ENCODE measurements at regions not wholly inside any gene's neighbourhood (a gene's known extent, or its start where the extent isn't known, plus 50 kb on each side); places are given as distances from the start of the nearest gene placed in this dataset.
"Not testable (repeated sequence)": the region's sequence is repeated elsewhere in the genome, so short reads cannot be mapped to it uniquely, and the experiment has no call there.

- no peak for DNase-seq (ENCODE audit: low spot score)
These were observed 441.9 kb downstream of the PLK2 start for GRCh38 chr5:58018016-58018415.

- DNase-seq (ENCODE audit: low spot score): no peak
These were observed 443.0 kb downstream of the PLK2 start for GRCh38 chr5:58016877-58017276.

GRCh38 chr5:58016358-58016757 is 443.5 kb downstream of the PLK2 start:
- DNase-seq (ENCODE audit: low spot score): no peak

GRCh38 chr5:58015175-58015574 is 444.7 kb downstream of the PLK2 start:
- no peak for DNase-seq (ENCODE audit: low spot score)

- no peak for DNase-seq (ENCODE audit: low spot score)
These were observed 446.2 kb downstream of the PLK2 start for GRCh38 chr5:58013542-58014258.

- no peak for DNase-seq (ENCODE audit: low spot score)
These were observed 447.0 kb downstream of the PLK2 start for GRCh38 chr5:58012801-58013315.

- DNase-seq (ENCODE audit: low spot score): no peak
These were observed 447.8 kb downstream of the PLK2 start for GRCh38 chr5:58012102-58012501.

- no peak for DNase-seq (ENCODE audit: low spot score)
These were observed 448.6 kb downstream of the PLK2 start for GRCh38 chr5:58011301-58011700.

GRCh38 chr5:58009754-58010153 is 450.1 kb downstream of the PLK2 start:
- no peak for DNase-seq (ENCODE audit: low spot score)

- no peak for DNase-seq (ENCODE audit: low spot score)
These were observed 457.6 kb downstream of the PLK2 start for GRCh38 chr5:58002323-58002722.

- DNase-seq (ENCODE audit: low spot score): no peak
These were observed 466.0 kb downstream of the PLK2 start for GRCh38 chr5:57993866-57994265.

- DNase-seq (ENCODE audit: low spot score): no peak
These were observed 470.5 kb downstream of the PLK2 start for GRCh38 chr5:57989378-57989777.

- DNase-seq (ENCODE audit: low spot score): no peak
These were observed 471.1 kb downstream of the PLK2 start for GRCh38 chr5:57988813-57989212.

- no peak for DNase-seq (ENCODE audit: low spot score)
These were observed 472.3 kb downstream of the PLK2 start for GRCh38 chr5:57987552-57987951.

- DNase-seq (ENCODE audit: low spot score): no peak
These were observed 473.0 kb downstream of the PLK2 start for GRCh38 chr5:57986761-57987341.

- DNase-seq (ENCODE audit: low spot score): no peak
These were observed 476.5 kb downstream of the PLK2 start for GRCh38 chr5:57983426-57983825.

GRCh38 chr5:57979671-57980070 is 480.2 kb downstream of the PLK2 start:
- DNase-seq (ENCODE audit: low spot score): no peak

- no peak for DNase-seq (ENCODE audit: low spot score)
These were observed 483.4 kb downstream of the PLK2 start for GRCh38 chr5:57976506-57976905.

GRCh38 chr5:57972099-57972498 is 487.8 kb downstream of the PLK2 start:
- not testable (repeated sequence) for DNase-seq (ENCODE audit: low spot score)

- no peak for DNase-seq (ENCODE audit: low spot score)
These were observed 478.0 kb upstream of the ACTBL2 start for GRCh38 chr5:57960569-57960968.

- DNase-seq (ENCODE audit: low spot score): no peak
These were observed 474.0 kb upstream of the ACTBL2 start for GRCh38 chr5:57956636-57957035.

- no peak for DNase-seq (ENCODE audit: low spot score)
These were observed 472.9 kb upstream of the ACTBL2 start for GRCh38 chr5:57955511-57955910.

- no peak for DNase-seq (ENCODE audit: low spot score)
These were observed 471.2 kb upstream of the ACTBL2 start for GRCh38 chr5:57953792-57954191.
